ENCODE measurements at regions not wholly inside any gene's neighbourhood (a gene's known extent, or its start where the extent isn't known, plus 50 kb on each side); places are given as distances from the start of the nearest gene placed in this dataset.
"Not testable (repeated sequence)": the region's sequence is repeated elsewhere in the genome, so short reads cannot be mapped to it uniquely, and the experiment has no call there.

GRCh38 chr7:123265853-123266252, 66.1 kb upstream of the SLC13A1 start:
- no peaks in the 10 kb centered on the region for H3K36me3 ChIP-seq (replicated peaks; ENCODE audit: insufficient read depth, low read length)
- no peak overlapping the region for H2AFZ ChIP-seq (ENCODE audit: low read length)
- no peaks in the 10 kb centered on the region for H3K9me3 ChIP-seq (replicated peaks; ENCODE audit: insufficient read depth, low read length)
- no peaks in the 10 kb centered on the region for H4K20me1 ChIP-seq (ENCODE audit: insufficient read depth, low read length)
- no peak overlapping the region for H3K4me2 ChIP-seq (ENCODE audit: low read depth, low read length)
- no peaks in the 10 kb centered on the region for H3K79me2 ChIP-seq (ENCODE audit: low read length)
- no peak overlapping the region for H3K27ac ChIP-seq (ENCODE audit: low read length)
- DNase-seq = no peak
- no peaks in the 10 kb centered on the region for H3K27me3 ChIP-seq (replicated peaks; ENCODE audit: insufficient read depth, low read length)
- H3K9me2 ChIP-seq (replicated peaks; ENCODE audit: insufficient read depth, low read length) = no peaks in the 10 kb centered on the region
- peaks cover under 1% of the 10 kb centered on the region; the same call in 1 of the 2 replicates for H3K4me1 ChIP-seq (ENCODE audit: low read length)
- no peaks in the 10 kb centered on the region for H3F3A ChIP-seq (ENCODE audit: insufficient read depth, low read length)
- TF ChIP-seq EZH2phosphoT487 (IDR thresholded peaks at IDR 0.05; ENCODE audit: low read length) (no peak), CTCF (IDR thresholded peaks at IDR 0.05; ENCODE audit: low read length) (no peak), EZH2 (optimal IDR thresholded peaks at IDR 0.05; ENCODE audit: low read depth, low read length) (no peak)
- H3K9ac ChIP-seq (ENCODE audit: low read length) = no peak overlapping the region
- no peak overlapping the region for H3K4me3 ChIP-seq (ENCODE audit: low read length)

GRCh38 chr7:123264820-123265219, 65.1 kb upstream of the SLC13A1 start:
- H3K36me3 ChIP-seq (replicated peaks; ENCODE audit: insufficient read depth, low read length); H3K9me2 ChIP-seq (replicated peaks; ENCODE audit: insufficient read depth, low read length); DNase-seq; H3K4me1 ChIP-seq (ENCODE audit: low read length); H3K27ac ChIP-seq (ENCODE audit: low read length); H3F3A ChIP-seq (ENCODE audit: insufficient read depth, low read length); H3K27me3 ChIP-seq (replicated peaks; ENCODE audit: insufficient read depth, low read length); H3K9ac ChIP-seq (ENCODE audit: low read length); H3K79me2 ChIP-seq (ENCODE audit: low read length); H3K4me2 ChIP-seq (ENCODE audit: low read depth, low read length); H3K4me3 ChIP-seq (ENCODE audit: low read length); H4K20me1 ChIP-seq (ENCODE audit: insufficient read depth, low read length); H3K9me3 ChIP-seq (replicated peaks; ENCODE audit: insufficient read depth, low read length); H2AFZ ChIP-seq (ENCODE audit: low read length): not testable (repeated sequence)

GRCh38 chr7:123260428-123260960, 60.7 kb upstream of the SLC13A1 start:
- DNase-seq = peak; percentile 28
- H3K4me1 ChIP-seq (ENCODE audit: low read length) = peaks cover 7% of the 10 kb centered on the region
- no peak overlapping the region for H3K9ac ChIP-seq (ENCODE audit: low read length)
- H3K36me3 ChIP-seq (replicated peaks; ENCODE audit: insufficient read depth, low read length) = no peaks in the 10 kb centered on the region
- H2AFZ ChIP-seq (ENCODE audit: low read length) = peak overlapping the region; percentile 47; the same call in 1 of the 2 replicates
- H3F3A ChIP-seq (ENCODE audit: insufficient read depth, low read length) = no peaks in the 10 kb centered on the region
- H3K4me2 ChIP-seq (ENCODE audit: low read depth, low read length) = no peak overlapping the region
- H3K27me3 ChIP-seq (replicated peaks; ENCODE audit: insufficient read depth, low read length) = no peaks in the 10 kb centered on the region
- H4K20me1 ChIP-seq (ENCODE audit: insufficient read depth, low read length) = no peaks in the 10 kb centered on the region
- H3K9me3 ChIP-seq (replicated peaks; ENCODE audit: insufficient read depth, low read length) = no peaks in the 10 kb centered on the region
- H3K9me2 ChIP-seq (replicated peaks; ENCODE audit: insufficient read depth, low read length) = no peaks in the 10 kb centered on the region
- no peak for TF ChIP-seq EZH2phosphoT487 (IDR thresholded peaks at IDR 0.05; ENCODE audit: low read length)
- TF ChIP-seq CTCF (IDR thresholded peaks at IDR 0.05; ENCODE audit: low read length) = no peak
- TF ChIP-seq EZH2 (optimal IDR thresholded peaks at IDR 0.05; ENCODE audit: low read depth, low read length) = no peak
- H3K79me2 ChIP-seq (ENCODE audit: low read length) = no peaks in the 10 kb centered on the region
- no peak overlapping the region for H3K4me3 ChIP-seq (ENCODE audit: low read length)
- H3K27ac ChIP-seq (ENCODE audit: low read length) = no peak overlapping the region

- no peak overlapping the region for H3K4me3 ChIP-seq (ENCODE audit: low read length)
- H3K27ac ChIP-seq (ENCODE audit: low read length) = no peak overlapping the region
- H3K4me2 ChIP-seq (ENCODE audit: low read depth, low read length) = no peak overlapping the region
- no peaks in the 10 kb centered on the region for H3K27me3 ChIP-seq (replicated peaks; ENCODE audit: insufficient read depth, low read length)
- no peaks in the 10 kb centered on the region for H3K9me3 ChIP-seq (replicated peaks; ENCODE audit: insufficient read depth, low read length)
- H3K36me3 ChIP-seq (replicated peaks; ENCODE audit: insufficient read depth, low read length) = no peaks in the 10 kb centered on the region
- no peaks in the 10 kb centered on the region for H3K9me2 ChIP-seq (replicated peaks; ENCODE audit: insufficient read depth, low read length)
- H3K79me2 ChIP-seq (ENCODE audit: low read length) = no peaks in the 10 kb centered on the region
- DNase-seq = no peak
- no peak overlapping the region for H3K9ac ChIP-seq (ENCODE audit: low read length)
- no peaks in the 10 kb centered on the region for H3F3A ChIP-seq (ENCODE audit: insufficient read depth, low read length)
- no peaks in the 10 kb centered on the region for H4K20me1 ChIP-seq (ENCODE audit: insufficient read depth, low read length)
- TF ChIP-seq CTCF (IDR thresholded peaks at IDR 0.05; ENCODE audit: low read length) = no peak
- TF ChIP-seq EZH2 (optimal IDR thresholded peaks at IDR 0.05; ENCODE audit: low read depth, low read length) = no peak
- no peak for TF ChIP-seq EZH2phosphoT487 (IDR thresholded peaks at IDR 0.05; ENCODE audit: low read length)
- no peak overlapping the region for H2AFZ ChIP-seq (ENCODE audit: low read length)
- peaks cover 7% of the 10 kb centered on the region for H3K4me1 ChIP-seq (ENCODE audit: low read length)
Observed at GRCh38 chr7:123259759-123260158, 60.0 kb upstream of the SLC13A1 start.

All from MM.1S (cell line).